CD4-positive, alpha-beta T cell treated with Interleukin-21 for 1 hour (primary cell): ENCODE measurements at regions not wholly inside any gene's neighbourhood (a gene's known extent, or its start where the extent isn't known, plus 50 kb on each side); places are given as distances from the start of the nearest gene placed in this dataset.
"Not testable (repeated sequence)": the region's sequence is repeated elsewhere in the genome, so short reads cannot be mapped to it uniquely, and the experiment has no call there.

Experiments
- DNase-seq: peaks from one replicate; pipeline ENCODE4 v3.0.0-alpha.2; 2020

DNA sequence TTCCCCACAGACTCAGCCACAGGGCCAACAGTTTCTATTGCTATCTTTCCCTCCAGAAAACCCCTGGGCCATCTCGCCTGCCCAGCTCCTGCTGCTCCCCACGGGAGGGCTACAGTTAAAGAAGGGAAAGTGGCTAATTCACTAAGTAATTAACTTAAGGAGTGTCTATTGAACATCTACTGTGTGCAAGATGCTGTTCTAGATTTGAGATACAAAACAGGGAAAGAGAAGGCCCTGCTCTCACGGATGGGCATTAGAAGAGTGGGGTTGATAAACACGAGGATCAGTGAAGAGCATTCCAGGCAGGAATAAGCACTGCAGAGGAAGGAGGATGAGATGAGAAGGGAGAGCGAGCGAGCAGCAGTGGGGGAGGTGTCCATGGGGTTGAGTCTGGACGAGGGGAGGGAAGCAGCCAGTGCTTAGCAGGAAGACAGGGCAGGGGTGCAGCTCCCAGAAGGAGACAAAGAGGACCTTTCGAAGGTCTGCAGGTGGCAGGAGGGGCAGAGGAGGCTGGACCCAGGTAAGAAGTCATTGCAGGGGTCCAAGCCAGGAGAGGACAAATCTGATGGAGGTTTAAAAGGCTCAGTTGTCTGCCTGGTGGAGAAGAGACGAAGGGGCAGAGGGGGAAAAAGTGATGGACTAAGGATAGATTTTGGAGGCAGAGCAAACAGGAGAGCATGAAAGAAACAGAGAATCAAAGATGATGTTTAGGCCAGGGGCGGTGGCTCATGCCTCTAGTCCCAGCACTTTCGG, 64.7 kb downstream of the KLF15 start:
- no peak for DNase-seq

DNA sequence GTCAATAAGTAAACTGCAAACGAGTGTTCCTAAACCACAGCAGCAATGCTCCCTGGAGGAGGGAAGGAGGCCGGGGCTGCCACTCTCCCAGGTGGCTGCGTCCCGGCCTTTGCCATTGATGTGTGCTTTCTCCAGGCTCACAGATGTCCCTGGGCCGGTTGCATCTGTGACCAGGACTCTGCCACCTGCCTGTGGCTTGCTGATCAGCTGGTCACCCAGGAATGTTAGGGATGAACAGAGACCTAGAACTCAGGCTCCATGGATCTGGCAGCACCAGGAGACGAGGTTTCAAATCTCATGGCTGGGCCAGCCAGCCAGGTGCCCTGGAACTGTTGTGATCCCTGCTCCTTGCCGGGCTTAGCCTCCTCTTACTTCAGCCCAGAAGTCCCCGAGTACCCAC, 65.7 kb downstream of the KLF15 start:
- DNase-seq, result no peak

DNA sequence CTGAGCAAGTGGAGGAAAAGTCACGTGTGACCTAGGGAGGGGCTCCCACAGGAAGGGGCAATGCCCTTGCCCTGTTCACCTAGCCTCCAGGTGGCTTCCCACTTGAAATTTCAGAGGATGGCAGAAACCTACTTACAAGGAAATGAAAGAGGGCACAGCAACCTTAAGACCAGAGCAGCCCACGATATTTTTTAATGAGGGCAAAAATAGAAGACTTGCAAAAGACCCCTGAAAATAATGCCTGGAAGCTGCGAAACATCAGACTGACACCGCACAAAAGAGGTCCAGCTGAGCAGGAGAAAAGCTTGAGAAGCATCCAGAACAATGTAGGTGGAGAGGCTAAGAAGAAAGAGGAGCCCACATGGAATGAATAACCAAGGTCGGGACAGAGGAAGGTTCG, 66.1 kb downstream of the KLF15 start:
- no peak for DNase-seq

- no peak for DNase-seq
Measured at GRCh38 chr3:126290325-126290724, 66.9 kb downstream of the KLF15 start.

DNA sequence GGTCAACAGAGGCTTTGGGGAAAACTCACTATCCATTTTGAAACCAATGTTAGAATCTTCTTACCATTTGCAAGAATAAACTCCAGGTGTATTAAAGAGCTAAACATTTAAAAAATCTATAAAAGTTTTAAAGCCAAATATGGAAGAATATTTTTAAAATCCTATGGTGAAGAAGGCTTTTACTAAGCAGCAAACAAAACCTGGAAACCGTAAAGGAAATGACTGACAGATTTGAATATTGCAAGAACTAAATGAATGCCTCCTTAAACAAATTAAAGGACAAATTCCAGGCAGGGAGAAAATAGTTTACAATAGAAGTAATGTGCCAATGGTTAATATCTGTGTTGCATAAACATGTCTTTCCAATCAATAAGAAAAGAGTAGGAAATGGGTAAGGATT, 68.1 kb downstream of the KLF15 start:
- no peak for DNase-seq

GRCh38 chr3:126288314-126288713, 68.9 kb downstream of the KLF15 start:
- no peak for DNase-seq

GRCh38 chr3:126287536-126288241, 69.5 kb downstream of the KLF15 start:
- DNase-seq, result no peak

- no peak for DNase-seq
Measured at GRCh38 chr3:126287171-126287535, 70.1 kb downstream of the KLF15 start.

GRCh38 chr3:126285369-126285768, 71.8 kb downstream of the KLF15 start:
- DNase-seq, result no peak

DNA sequence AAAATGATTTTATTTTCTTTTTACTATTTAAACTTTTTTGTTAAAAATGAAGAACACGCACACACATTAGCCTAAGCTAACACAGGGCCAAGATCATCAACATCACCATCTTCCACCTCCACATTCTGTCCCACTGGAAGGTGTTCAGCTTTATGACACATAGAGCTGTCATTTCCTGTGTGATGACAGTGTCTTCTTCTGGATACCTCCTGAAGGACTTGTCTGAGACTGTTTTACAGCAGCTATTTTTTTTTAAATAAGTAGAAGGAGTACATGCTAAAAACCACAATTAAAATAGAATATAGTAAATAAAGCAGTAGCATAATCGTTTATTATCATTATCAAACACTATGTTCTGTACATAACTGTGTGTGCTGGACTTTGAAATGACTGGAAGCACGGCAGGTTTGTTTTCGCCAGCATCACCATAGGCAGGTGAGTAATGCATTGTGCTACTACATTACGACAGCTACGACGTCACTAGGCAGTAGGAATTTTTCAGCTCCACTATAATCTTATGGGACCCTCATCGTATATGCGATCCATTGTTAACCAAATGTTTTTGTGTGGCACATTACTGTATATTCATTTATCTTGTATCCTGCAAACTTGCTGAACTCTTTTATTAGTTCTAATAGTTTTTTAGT, 72.8 kb downstream of the KLF15 start:
- DNase-seq, result no peak

- DNase-seq, result not testable (repeated sequence)
Measured at GRCh38 chr3:126283651-126284050, 73.6 kb downstream of the KLF15 start.

- DNase-seq, result no peak
Measured at GRCh38 chr3:126279853-126280252, 77.4 kb downstream of the KLF15 start.

DNA sequence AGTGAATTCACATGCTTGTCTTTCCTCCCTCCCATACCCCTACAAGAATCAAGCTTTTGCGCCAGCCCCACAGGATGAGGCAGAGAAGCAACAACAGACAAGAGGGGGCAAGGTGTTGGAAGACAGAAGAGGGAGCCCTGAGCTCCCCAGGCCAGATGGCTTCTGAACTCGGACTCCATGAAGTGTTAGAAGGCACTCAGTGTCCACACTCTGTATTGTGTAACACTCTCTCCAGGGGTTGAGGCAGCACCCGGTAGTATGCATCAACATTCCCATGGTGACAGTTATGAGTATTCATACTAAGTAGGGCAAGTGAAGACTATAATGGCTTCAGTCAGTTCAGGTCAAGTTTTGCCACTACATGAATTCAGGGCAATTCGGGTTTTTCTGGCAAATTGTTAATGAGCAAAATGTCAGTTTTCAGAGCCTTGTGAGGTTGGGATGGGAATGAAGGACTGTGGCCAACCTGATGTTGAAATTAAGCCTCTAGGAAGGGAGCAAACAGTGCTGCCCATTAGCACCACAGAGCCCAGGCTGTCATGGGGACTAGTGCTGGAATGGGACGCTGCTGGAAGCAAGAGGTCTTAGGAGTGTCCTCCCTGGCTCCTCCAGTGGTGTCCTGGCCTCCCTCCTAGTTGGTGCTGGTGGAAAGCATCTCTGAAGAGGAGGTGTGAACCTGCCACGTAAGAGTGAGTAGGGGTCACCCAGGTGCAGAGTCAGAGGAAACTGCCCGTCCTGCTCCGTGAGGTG, 79.4 kb downstream of the KLF15 start:
- DNase-seq, result no peak

DNA sequence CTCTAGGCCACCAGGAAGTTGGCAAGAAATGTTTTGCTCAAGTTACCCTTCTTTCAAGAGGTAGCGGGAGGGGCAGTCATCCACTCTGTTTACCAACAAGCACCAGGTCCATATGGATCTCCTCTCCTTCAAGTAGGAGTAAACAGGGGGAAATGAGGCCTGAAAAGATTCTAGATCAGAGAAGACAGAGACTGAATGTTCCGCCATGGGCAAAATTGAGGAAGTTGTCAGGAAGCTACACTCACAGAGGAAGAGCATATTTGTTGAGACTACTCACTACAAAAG, 81.6 kb downstream of the KLF15 start:
- no peak for DNase-seq

- DNase-seq, result no peak
Measured at GRCh38 chr3:126274735-126275619, 82.2 kb downstream of the KLF15 start.

DNA sequence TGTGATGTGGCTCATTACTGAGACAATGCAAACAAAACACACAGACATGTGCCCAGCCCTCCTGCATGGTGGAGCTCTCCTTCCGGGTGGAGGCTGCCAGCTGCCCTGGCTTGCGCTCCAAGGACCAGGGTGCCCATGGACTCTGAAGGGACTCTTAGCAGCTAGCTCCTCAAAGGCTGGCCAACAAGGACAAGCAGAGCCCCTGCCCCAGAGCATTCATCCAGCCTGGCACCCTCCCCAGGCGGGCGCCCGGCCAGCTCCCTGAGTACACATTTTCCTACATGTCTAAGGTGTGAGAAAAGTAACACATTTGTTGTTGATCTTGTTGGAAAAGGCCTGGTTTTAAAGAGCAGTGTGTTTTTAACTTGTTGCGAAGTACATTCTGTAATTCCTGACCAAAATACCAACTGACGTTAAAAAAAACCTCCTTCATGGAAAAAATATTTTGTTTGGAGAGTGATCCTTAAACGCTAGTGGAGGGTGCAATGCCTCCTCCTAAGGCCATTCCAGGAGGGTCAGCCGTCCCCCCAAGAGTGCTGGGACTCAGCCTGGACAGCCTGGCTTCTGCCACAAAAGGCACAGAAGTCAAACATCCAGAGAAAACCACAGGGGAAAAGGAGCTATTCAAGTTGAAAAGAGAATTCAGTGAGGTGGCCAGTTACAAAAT, 86.9 kb downstream of the KLF15 start:
- DNase-seq, result no peak

GRCh38 chr3:126269354-126269753, 87.9 kb downstream of the KLF15 start:
- no peak for DNase-seq

- no peak for DNase-seq
Measured at GRCh38 chr3:126268866-126269265, 88.3 kb downstream of the KLF15 start.

DNA sequence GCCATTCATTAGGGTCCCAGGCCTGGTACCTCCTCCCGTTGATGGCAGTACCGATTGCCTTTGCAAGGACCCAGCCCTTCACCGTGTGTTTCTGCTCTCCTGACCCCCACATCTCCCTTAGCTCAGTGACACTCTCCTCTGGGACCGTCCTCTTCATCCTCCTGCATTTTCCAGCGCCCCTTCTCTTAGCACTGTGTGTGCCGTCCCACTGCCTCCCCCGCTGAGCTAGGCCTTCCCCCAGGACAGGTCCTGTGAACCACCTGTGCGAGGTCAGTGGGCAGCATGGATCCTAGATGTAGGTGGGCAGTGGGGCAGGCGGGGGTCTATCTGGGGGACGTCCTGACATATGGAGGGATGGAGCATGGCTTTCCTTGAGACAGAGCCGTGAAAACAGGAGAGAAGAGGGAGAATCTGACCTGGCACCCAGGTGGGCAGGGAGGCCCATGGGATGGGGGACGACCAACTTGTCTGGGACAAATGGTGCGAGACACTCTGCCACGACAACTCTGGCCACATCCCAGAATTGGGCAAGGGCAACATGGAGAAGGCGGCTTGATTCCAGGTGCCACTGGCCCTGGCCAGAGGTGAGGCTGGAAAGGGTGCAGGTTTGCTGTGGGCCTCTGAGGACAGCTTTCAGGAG, 87.7 kb upstream of the ALDH1L1 start:
- no peak for DNase-seq

DNA sequence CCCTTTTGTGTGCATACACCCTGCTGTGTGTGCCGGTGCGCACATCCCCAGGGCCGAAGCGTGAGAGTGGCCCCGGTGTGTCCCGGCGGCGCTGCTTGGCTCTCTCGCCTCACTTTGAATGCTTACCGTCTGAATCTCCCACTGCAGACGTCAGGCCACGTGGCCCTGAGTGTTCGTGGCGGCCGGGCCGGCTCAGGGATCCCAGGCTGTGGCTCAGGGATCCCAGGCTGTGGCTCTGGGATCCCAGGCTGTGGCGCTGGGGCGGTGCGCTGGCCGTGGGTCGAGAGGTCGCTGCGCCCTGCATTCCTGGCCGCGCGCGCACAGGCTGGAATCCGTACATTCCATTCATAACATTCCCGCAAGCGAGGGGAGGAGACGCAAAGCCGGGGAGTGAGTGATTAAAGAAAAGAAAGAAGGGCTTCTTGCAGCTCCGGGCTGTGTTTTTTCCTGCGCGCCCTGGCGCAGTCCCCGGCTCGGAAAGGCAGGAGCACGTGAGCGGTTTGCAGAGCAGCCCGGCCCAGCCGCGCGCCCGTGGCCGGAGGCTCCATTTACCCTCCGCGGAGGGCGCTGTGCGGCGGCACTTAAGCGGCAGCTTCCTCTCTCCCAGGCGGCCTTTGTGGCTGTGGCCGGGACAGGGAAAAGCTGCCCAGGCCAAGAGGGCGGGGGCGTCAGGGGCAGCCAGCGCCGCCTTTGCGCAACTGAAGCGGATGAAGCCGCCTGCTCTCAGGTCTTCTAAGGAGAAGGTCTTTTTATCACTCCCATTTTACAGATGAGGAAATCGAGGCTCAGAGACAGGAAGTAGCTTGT, 87.0 kb upstream of the ALDH1L1 start:
- DNase-seq, result no peak

DNA sequence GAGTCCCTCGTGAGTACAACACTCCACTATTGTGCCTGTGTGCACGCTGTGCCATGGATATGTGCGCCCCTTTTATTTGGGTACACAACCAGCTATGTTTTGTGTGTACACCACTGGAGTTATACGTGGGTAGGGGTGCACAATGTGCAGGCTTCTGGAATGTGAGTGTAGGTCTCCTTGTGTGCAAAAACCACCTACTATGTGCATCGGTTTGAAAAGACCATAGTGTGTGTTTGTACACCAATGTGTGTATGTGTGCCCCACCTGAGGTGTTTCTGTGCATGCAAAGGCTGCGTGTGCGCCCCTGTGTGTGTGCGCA, 86.4 kb upstream of the ALDH1L1 start:
- no peak for DNase-seq
